A549 (cell line): ENCODE measurements at regions not wholly inside any gene's neighbourhood (a gene's known extent, or its start where the extent isn't known, plus 50 kb on each side); places are given as distances from the start of the nearest gene placed in this dataset.

ENCODE experiments used
- CEBPB ChIP-seq, 2 experiments: fragments of >200 bp in 1 of 2; sonication (Bioruptor Twin) in 1 of 2; formaldehyde crosslinking in 1 of 2; IDR thresholded peaks; 2 replicates each; pipeline ENCODE4 v1.6.1; 2012 to 2016
- CHD2 ChIP-seq: fragments of 150-350 bp; IDR thresholded peaks from 2 replicates; pipeline ENCODE4 v1.6.1; 2014; ENCODE audit warnings: low read length; ENCODE audit not compliant: partially characterized antibody
- CHD4 ChIP-seq: fragments of 200-600 bp; sonication (generic); IDR thresholded peaks from 2 replicates; pipeline ENCODE4 v1.6.1; 2016; ENCODE audit warnings: antibody characterized with exemption, mild to moderate bottlenecking, borderline replicate concordance
- CTCF ChIP-seq: fragments of >200 bp; sonication (Bioruptor Twin); formaldehyde crosslinking; IDR thresholded peaks from 3 replicates; pipeline ENCODE4 v1.5.1; 2016
- ESRRA ChIP-seq: fragments of 150-350 bp; IDR thresholded peaks from 2 replicates; pipeline ENCODE4 v1.6.1; 2014; ENCODE audit warnings: mild to moderate bottlenecking, low read length, borderline replicate concordance
- HMGXB4 ChIP-seq: fragments of 250-450 bp; sonication (Bioruptor Pico); IDR thresholded peaks from 2 replicates; pipeline ENCODE4 v1.5.0; 2021; ENCODE audit warnings: mild to moderate bottlenecking, moderate library complexity, borderline replicate concordance
- KDM5A ChIP-seq: fragments of 200-600 bp; sonication (generic); IDR thresholded peaks from 2 replicates; pipeline ENCODE4 v1.6.1; 2016; ENCODE audit warnings: antibody characterized with exemption, mild to moderate bottlenecking
- MAX ChIP-seq: IDR thresholded peaks from 2 replicates; pipeline ENCODE4 v1.6.1; 2012
- POLR2AphosphoS2 ChIP-seq: conservative IDR thresholded peaks from 2 replicates; pipeline ENCODE4 v1.6.1; 2012; ENCODE audit warnings: low read length, improper control_type of control experiment, inconsistent platforms
- RAD21 ChIP-seq, 2 experiments: fragments of >200 bp in 1 of 2; sonication (Bioruptor Twin) in 1 of 2; formaldehyde crosslinking in 1 of 2; IDR thresholded peaks in 1 of 2; conservative IDR thresholded peaks in 1 of 2; 2 replicates in 1 of 2; 3 replicates in 1 of 2; pipeline ENCODE4 v1.6.1; 2012 to 2018; ENCODE audit warnings: inconsistent platforms in 1 of 2
- REST ChIP-seq: fragments of 200-600 bp; sonication (generic); IDR thresholded peaks from 2 replicates; pipeline ENCODE4 v1.6.1; 2016; ENCODE audit warnings: antibody characterized with exemption, mild to moderate bottlenecking, moderate library complexity
- RFX5 ChIP-seq: fragments of 450-650 bp; IDR thresholded peaks from 2 replicates; pipeline ENCODE4 v1.7.1; 2014; ENCODE audit warnings: antibody characterized with exemption, mild to moderate bottlenecking, moderate library complexity
- SREBF2 ChIP-seq: fragments of 450-650 bp; IDR thresholded peaks from 2 replicates; pipeline ENCODE4 v1.6.1; 2014; ENCODE audit warnings: mild to moderate bottlenecking, moderate library complexity
- ZNF302 ChIP-seq: fragments of 250-450 bp; sonication (Bioruptor Pico); IDR thresholded peaks from 2 replicates; pipeline ENCODE4 v1.9.0; 2021; ENCODE audit warnings: inconsistent platforms, mild to moderate bottlenecking, moderate library complexity

- TF ChIP-seq CTCF (no peak), MAX (no peak), REST (no peak), RFX5 (no peak), ZNF302 (CRISPR knock-in tag) (no peak), RAD21 (conservative IDR thresholded peaks at IDR 0.05 in 1 of 2, IDR thresholded peaks at IDR 0.05 in 1 of 2) (no peak), KDM5A (no peak), CHD2 (no peak), POLR2AphosphoS2 (no peak), CHD4 (no peak), ESRRA (no peak), HMGXB4 (CRISPR knock-in tag) (no peak), CEBPB (IDR thresholded peaks at IDR 0.05) (no peak), SREBF2 (no peak)
Measured at GRCh38 chr5:1667648-1668140, 131.9 kb downstream of the MRPL36 start.
